D721Med (cell line): ENCODE measurements at regions not wholly inside any gene's neighbourhood (a gene's known extent, or its start where the extent isn't known, plus 50 kb on each side); places are given as distances from the start of the nearest gene placed in this dataset.

ENCODE experiments used
- DNase-seq: peaks from one replicate; pipeline ENCODE4 v3.0.0; 2011; ENCODE audit warnings: low spot score; ENCODE audit not compliant: insufficient read length
- FAIRE-seq: peaks from 2 replicates; lab custom pipeline; 2011; peaks lifted over from hg19 to GRCh38; lab: Jason Lieb, UNC
- CTCF ChIP-seq: IDR thresholded peaks from 2 replicates; pipeline ENCODE4 v1.5.1; 2012; ENCODE audit warnings: mild to moderate bottlenecking, control low read depth; ENCODE audit not compliant: insufficient read depth; ENCODE audit errors: missing control alignments

- no peak for FAIRE-seq
- TF ChIP-seq CTCF: no peak
- no peak for DNase-seq
These were observed 216.6 kb upstream of the ZP4 start for GRCh38 chr1:238107322-238107721.

- no peak for DNase-seq
- FAIRE-seq: no peak
- no peak for TF ChIP-seq CTCF
These were observed 214.0 kb upstream of the ZP4 start for GRCh38 chr1:238104752-238105151.

DNA sequence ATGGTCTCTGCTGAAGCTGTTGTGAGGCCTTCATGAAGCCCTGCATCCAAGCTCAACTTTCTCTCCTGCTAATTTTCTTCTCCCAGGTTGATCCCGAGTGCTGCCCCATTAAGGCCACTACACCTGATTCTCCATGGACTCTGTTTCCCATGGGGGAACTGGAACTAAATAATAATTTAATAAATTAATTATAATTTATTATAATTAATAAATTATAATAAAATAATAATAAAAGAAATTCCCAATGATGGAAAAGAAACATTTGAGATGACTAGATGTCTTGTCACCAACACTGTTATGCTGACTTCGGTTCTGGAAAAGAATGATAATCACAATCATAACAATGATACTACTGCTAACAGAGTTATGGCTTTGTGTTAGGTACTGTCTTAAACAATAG, 211.2 kb upstream of the ZP4 start:
- TF ChIP-seq CTCF: no peak
- FAIRE-seq: no peak
- no peak for DNase-seq

GRCh38 chr1:238099871-238100270, 209.1 kb upstream of the ZP4 start:
- FAIRE-seq: no peak
- no peak for TF ChIP-seq CTCF
- no peak for DNase-seq

GRCh38 chr1:238089615-238090014, 198.9 kb upstream of the ZP4 start:
- no peak for FAIRE-seq
- no peak for DNase-seq
- no peak for TF ChIP-seq CTCF

GRCh38 chr1:238088560-238089290, 198.0 kb upstream of the ZP4 start:
- FAIRE-seq (no peak), DNase-seq (no peak)
- no peak for TF ChIP-seq CTCF

- no peak for DNase-seq
- FAIRE-seq: no peak
- TF ChIP-seq CTCF: no peak
These were observed 183.3 kb upstream of the ZP4 start for GRCh38 chr1:238073991-238074390.
